ENCODE measurements at regions not wholly inside any gene's neighbourhood (a gene's known extent, or its start where the extent isn't known, plus 50 kb on each side); places are given as distances from the start of the nearest gene placed in this dataset.

- Histone ChIP-seq H2AFZ (ENCODE audit: low read length) (no peak overlapping the region), H2AK5ac (ENCODE audit: insufficient read length, low read length) (no peak overlapping the region), H4K91ac (ENCODE audit: insufficient read length, low read depth, low read length) (no peak overlapping the region), H4K8ac (replicated peaks; ENCODE audit: insufficient read length, low read depth, low read length) (no peak overlapping the region), H3K23ac (ENCODE audit: insufficient read length, low read depth, low read length) (no peak overlapping the region), H4K5ac (ENCODE audit: insufficient read length, low read depth, low read length) (no peak overlapping the region), H3K18ac (ENCODE audit: insufficient read length, low read depth, low read length) (no peak overlapping the region), H2BK20ac (ENCODE audit: low read depth, low read length, poor library complexity, severe bottlenecking) (no peak overlapping the region), H2BK15ac (ENCODE audit: low read depth, low read length) (no peak overlapping the region), H3K27ac (ENCODE audit: insufficient read length, low read depth, low read length) (no peak overlapping the region), H4K20me1 (ENCODE audit: control insufficient read depth, insufficient read depth, insufficient read length) (no peaks in the 10 kb centered on the region), H2BK5ac (ENCODE audit: insufficient read length, low read length) (no peak overlapping the region), H3K56ac (ENCODE audit: insufficient read length, low read depth, low read length) (no peak overlapping the region), H2BK120ac (ENCODE audit: low read depth, low read length, poor library complexity, severe bottlenecking) (no peak overlapping the region), H3K79me2 (ENCODE audit: insufficient read depth, low read length) (no peaks in the 10 kb centered on the region), H2BK12ac (ENCODE audit: insufficient read length, low read depth, low read length) (no peak overlapping the region), H3K9ac (ENCODE audit: extremely low read depth, insufficient read length, low read length) (no peak overlapping the region), H3T11ph (ENCODE audit: low read length) (no peak overlapping the region), H3K27me3 (ENCODE audit: insufficient read depth, low read length) (no peaks in the 10 kb centered on the region), H3K14ac (ENCODE audit: insufficient read depth, low read length) (no peak overlapping the region), H3K23me2 (ENCODE audit: insufficient read length, low read depth, low read length, poor library complexity, severe bottlenecking) (no peaks in the 10 kb centered on the region), H3K9me3 (ENCODE audit: control insufficient read depth, low read depth, low read length) (no peaks in the 10 kb centered on the region), H3K4me1 (ENCODE audit: insufficient read depth, low read length) (no peaks in the 10 kb centered on the region), H3K79me1 (ENCODE audit: insufficient read depth, low read depth, low read length, poor library complexity, severe bottlenecking) (no peaks in the 10 kb centered on the region), H3K4ac (ENCODE audit: low read depth, low read length) (no peak overlapping the region), H3K4me2 (ENCODE audit: insufficient read depth, insufficient read length, low read length) (no peak overlapping the region)
- DNase-seq = no peak
- Mint-ChIP-seq H3K4me1 (no peaks in the 10 kb centered on the region), H3K27ac (no peak overlapping the region), H3K9me3 (peaks cover 21 to 22% of the 10 kb centered on the region in 2 experiments; a peak in 4 of 5 replicates), H3K27me3 (ENCODE audit: low read depth) (no peaks in the 10 kb centered on the region), H3K4me3 (no peak overlapping the region), H3K36me3 (ENCODE audit: insufficient read depth in 1 of 3, low read depth in 3 of 3) (peaks cover 2 to 17% (median 8%) of the 10 kb centered on the region in 3 experiments; a peak in 5 of 7 replicates)
- WGBS (ENCODE audit: extremely low coverage, insufficient read length, low lambda C conversion rate) = no CpG with 5 or more reads among the region's 1 CpG
- TF ChIP-seq CTCF (conservative IDR thresholded peaks at IDR 0.05) = no peak
Observed at GRCh38 chr14:61870163-61870562, 107.9 kb downstream of the SNAPC1 start.

Data from H9 (cell line).